PC-3 (cell line): ENCODE measurements at regions not wholly inside any gene's neighbourhood (a gene's known extent, or its start where the extent isn't known, plus 50 kb on each side); places are given as distances from the start of the nearest gene placed in this dataset.

Source experiments
- CTCF ChIP-seq: fragments of 300-600 bp; sonication (generic); conservative IDR thresholded peaks from 2 replicates; pipeline ENCODE4 v1.5.1; 2017; ENCODE audit warnings: antibody characterized with exemption, low read depth, mild to moderate bottlenecking, low read length
- EZH2 ChIP-seq: fragments of 300-600 bp; sonication (generic); IDR thresholded peaks from one replicate; pipeline ENCODE4 v1.6.1; 2017; ENCODE audit warnings: antibody characterized with exemption, mild to moderate bottlenecking, low read length; ENCODE audit not compliant: unreplicated experiment

GRCh38 chr16:49027420-49027819, 254.2 kb downstream of the CBLN1 start:
- TF ChIP-seq CTCF (no peak), EZH2 (no peak)
